GM12878 (cell line): ENCODE measurements at regions not wholly inside any gene's neighbourhood (a gene's known extent, or its start where the extent isn't known, plus 50 kb on each side); places are given as distances from the start of the nearest gene placed in this dataset.

Experiments used
- ATAC-seq: fragments of 200-7000 bp; cut with Tn5 transposase; 3 replicates; pipeline ENCODE4 v1.9.1; 2020; ENCODE audit warnings: mild to moderate bottlenecking, moderate library complexity
- BruUV-seq: library from RNA; stranded (reverse); fragments of 400-500 nt; replicated peaks from 2 replicates; lab custom pipeline; 2021; lab: Mats Ljungman, UMichigan
- CTCF ChIA-PET: fragments of 300-600 bp; sonication (Branson Sonifier 250); formaldehyde crosslinking; extraction: SDS; loops from one replicate; lab custom pipeline; 2021; ENCODE audit warnings: inconsistent platforms; lab: Yijun Ruan, JAX
- POLR2A ChIA-PET: fragments of 350-600 bp; formaldehyde crosslinking; extraction: SDS; loops from one replicate; lab custom pipeline; 2021; ENCODE audit warnings: inconsistent platforms; lab: Charles Lee
- RAD21 ChIA-PET: fragments of 300-600 bp; sonication (Branson Sonifier 250); formaldehyde crosslinking; loops from one replicate; lab custom pipeline; 2023; ENCODE audit warnings: antibody characterized with exemption; ENCODE audit not compliant: unreplicated experiment; lab: Charles Lee
- SMC1A ChIA-PET: fragments of 300-600 bp; sonication (Branson Sonifier 250); formaldehyde crosslinking; loops from one replicate; lab custom pipeline; 2023; ENCODE audit not compliant: unreplicated experiment, uncharacterized antibody; lab: Charles Lee
- DNase-seq: peaks from one replicate; pipeline ENCODE4 v3.0.0-alpha.2; 2011; ENCODE audit warnings: low read depth, low spot score
- FAIRE-seq: peaks from 3 replicates; lab custom pipeline; 2011; peaks lifted over from hg19 to GRCh38; lab: Jason Lieb, UNC
- H2AFZ ChIP-seq: 2 replicates; pipeline ENCODE4 v1.6.0; 2011; ENCODE audit warnings: low read depth, low read length, control low read depth; ENCODE audit not compliant: control insufficient read depth
- H3K27ac ChIP-seq: 2 replicates; pipeline ENCODE4 v1.5.1; 2011; ENCODE audit warnings: control low read depth; ENCODE audit not compliant: control insufficient read depth, insufficient read depth
- H3K27me3 ChIP-seq, 2 experiments: replicated peaks in 1 of 2; 2 replicates each; pipeline versions ENCODE4 v1.6.0 to v1.6.1; 2011; ENCODE audit warnings: low read length in 1 of 2; ENCODE audit not compliant: control insufficient read depth in 2 of 2, insufficient read depth in 2 of 2
- H3K36me3 ChIP-seq, 2 experiments: 2 replicates each; pipeline ENCODE4 v1.5.1; 2011; ENCODE audit warnings: low read length in 1 of 2; ENCODE audit not compliant: control insufficient read depth in 2 of 2, insufficient read depth in 2 of 2
- H3K4me1 ChIP-seq: 2 replicates; pipeline ENCODE4 v1.6.1; 2011; ENCODE audit warnings: mild to moderate bottlenecking, low read length, moderate library complexity, mixed read lengths; ENCODE audit not compliant: control insufficient read depth, insufficient read depth
- H3K4me2 ChIP-seq: 2 replicates; pipeline ENCODE4 v1.6.0; 2011; ENCODE audit warnings: control low read depth; ENCODE audit not compliant: control insufficient read depth, insufficient read depth
- H3K4me3 ChIP-seq: fragments of 200-600 bp; sonication (generic); 2 replicates; pipeline ENCODE4 v1.5.1; 2016
- H3K79me2 ChIP-seq: 2 replicates; pipeline ENCODE4 v1.6.0; 2011; ENCODE audit warnings: low read length; ENCODE audit not compliant: control insufficient read depth, insufficient read depth
- H3K9ac ChIP-seq: 2 replicates; pipeline ENCODE4 v1.8.0; 2011; ENCODE audit warnings: low read length, control low read depth, mixed read lengths; ENCODE audit not compliant: control insufficient read depth, insufficient read depth
- H3K9me3 ChIP-seq: replicated peaks from 3 replicates; pipeline ENCODE4 v1.5.1; 2011; ENCODE audit warnings: mild to moderate bottlenecking, low read length; ENCODE audit not compliant: control insufficient read depth, insufficient read depth
- H4K20me1 ChIP-seq: 2 replicates; pipeline ENCODE4 v1.6.0; 2011; ENCODE audit not compliant: control insufficient read depth, insufficient read depth
- BCL11A ChIP-seq: IDR thresholded peaks from 2 replicates; pipeline ENCODE4 v1.6.1; 2011; ENCODE audit warnings: low read depth, low read length
- CHD2 ChIP-seq: IDR thresholded peaks from 2 replicates; pipeline ENCODE4 v1.6.1; 2011; ENCODE audit warnings: low read depth, low read length, improper control_type of control experiment, borderline replicate concordance
- CREM ChIP-seq: IDR thresholded peaks from 2 replicates; pipeline ENCODE4 v1.6.1; 2014; ENCODE audit warnings: antibody characterized with exemption, low read depth
- ETV6 ChIP-seq, 2 experiments: fragments of 450-650 bp in 1 of 2; IDR thresholded peaks in 1 of 2; conservative IDR thresholded peaks in 1 of 2; 2 replicates each; pipeline ENCODE4 v1.6.1; 2014; ENCODE audit warnings: antibody characterized with exemption in 1 of 2, borderline replicate concordance in 1 of 2, low read depth in 1 of 2, mild to moderate bottlenecking in 1 of 2, moderate library complexity in 1 of 2
- FOXK2 ChIP-seq: fragments of 450-650 bp; IDR thresholded peaks from 2 replicates; pipeline ENCODE4 v1.6.1; 2017; ENCODE audit warnings: mild to moderate bottlenecking, moderate library complexity
- HDAC2 ChIP-seq: fragments of 200-600 bp; sonication (generic); IDR thresholded peaks from 2 replicates; pipeline ENCODE4 v1.6.1; 2017
- IRF4 ChIP-seq: IDR thresholded peaks from 2 replicates; pipeline ENCODE4 v1.6.1; 2011; ENCODE audit warnings: low read depth, low read length
- NR2F1 ChIP-seq: fragments of 450-650 bp; conservative IDR thresholded peaks from 2 replicates; pipeline ENCODE4 v1.6.1; 2017; ENCODE audit warnings: mild to moderate bottlenecking
- NRF1 ChIP-seq: conservative IDR thresholded peaks from 2 replicates; pipeline ENCODE4 v1.6.1; 2011; ENCODE audit warnings: mild to moderate bottlenecking, low read depth, low read length, improper control_type of control experiment
- SMC3 ChIP-seq: IDR thresholded peaks from 2 replicates; pipeline ENCODE4 v1.6.1; 2011; ENCODE audit warnings: low read length, improper control_type of control experiment, borderline replicate concordance
- TARDBP ChIP-seq: IDR thresholded peaks from 2 replicates; pipeline ENCODE4 v1.6.1; 2016; ENCODE audit warnings: borderline replicate concordance
- ZBTB11 ChIP-seq: fragments of 450-650 bp; formaldehyde crosslinking; IDR thresholded peaks from 2 replicates; pipeline ENCODE4 v1.5.0; 2022; ENCODE audit warnings: mild to moderate bottlenecking, missing genetic modification characterization
- ZNF24 ChIP-seq: fragments of 450-650 bp; IDR thresholded peaks from 2 replicates; pipeline ENCODE4 v1.6.1; 2017; ENCODE audit warnings: antibody characterized with exemption, mild to moderate bottlenecking
- WGBS: methylation state at CpG from one replicate; pipeline ENCODE4 v1.1.6; 2016; ENCODE audit warnings: low lambda C conversion rate; ENCODE audit not compliant: insufficient replicate concordance, insufficient coverage; ENCODE audit errors: missing lambda C conversion rate; 5-methylcytosine and 5-hydroxymethylcytosine counted together
- in situ Hi-C: fragments of 300-500 bp; cut with MboI; formaldehyde crosslinking; loops from 9 replicates; pipeline ENCODE4 v1.14.3; 2018; ENCODE audit warnings: mixed read lengths
- intact Hi-C: fragments of 100-400 bp; cut with micrococcal nuclease; formaldehyde crosslinking; loops from one replicate; pipeline ENCODE4 v1.14.2; 2022; ENCODE audit not compliant: unreplicated experiment

- ChIA-PET CTCF (interaction anchor here (0.8 kb wide), 1 partner anchor 10 kb away, joined by 3 read pairs; no protein-coding TSS in a partner anchor), RAD21 (no interaction called here), SMC1A (no interaction called here), POLR2A (no interaction called here)
- Histone ChIP-seq H3K4me2 (no peak overlapping the region), H3K9ac (no peak overlapping the region), H3K4me3 (no peak overlapping the region), H3K27me3 (no peaks in the 10 kb centered on the region), H3K9me3 (no peaks in the 10 kb centered on the region), H3K27ac (no peak overlapping the region), H4K20me1 (no peaks in the 10 kb centered on the region), H3K4me1 (no peaks in the 10 kb centered on the region), H2AFZ (no peak overlapping the region), H3K36me3 (no peaks in the 10 kb centered on the region), H3K79me2 (no peaks in the 10 kb centered on the region)
- WGBS, result 75% methylated on average over 4 of the region's 4 CpGs
- FAIRE-seq (no peak), DNase-seq (no peak), ATAC-seq (no peak)
- intact Hi-C loops (no loop called here), in situ Hi-C loops (no loop called here)
- BruUV-seq, result no TSS peak
- no peak for TF ChIP-seq NR2F1
- no peak for TF ChIP-seq IRF4
- no peak for TF ChIP-seq ETV6 (conservative IDR thresholded peaks at IDR 0.05 in 1 of 2, IDR thresholded peaks at IDR 0.05 in 1 of 2; ENCODE audit: borderline replicate concordance in 1 of 2, low read depth in 1 of 2)
- TF ChIP-seq ZNF24, result no peak
- TF ChIP-seq FOXK2, result no peak
- no peak for TF ChIP-seq TARDBP
- no peak for TF ChIP-seq HDAC2
- no peak for TF ChIP-seq ZBTB11 (CRISPR knock-in tag)
- TF ChIP-seq CHD2, result no peak
- no peak for TF ChIP-seq NRF1
- TF ChIP-seq BCL11A, result no peak
- TF ChIP-seq SMC3, result no peak
- no peak for TF ChIP-seq CREM
Measured at GRCh38 chr5:45101146-45101545, 292.4 kb downstream of the MRPS30 start.
